A549 (cell line): ENCODE measurements at regions not wholly inside any gene's neighbourhood (a gene's known extent, or its start where the extent isn't known, plus 50 kb on each side); places are given as distances from the start of the nearest gene placed in this dataset.

Experiments used
- ATAC-seq, 2 experiments: fragments of 200-7000 bp in 1 of 2; fragments of >200 bp in 1 of 2; cut with Nextera tagmentation in 1 of 2; cut with Tn5 transposase in 1 of 2; 3 replicates each; pipeline versions ENCODE4 v1.8.0 to v1.9.1; 2018 to 2020; ENCODE audit warnings: mild to moderate bottlenecking in 1 of 2, moderate library complexity in 1 of 2
- CTCF ChIA-PET: fragments of 300-600 bp; sonication (Branson Sonifier 250); formaldehyde crosslinking; extraction: SDS; loops from one replicate; lab custom pipeline; 2021; ENCODE audit warnings: antibody characterized with exemption, inconsistent platforms; lab: Yijun Ruan, JAX
- POLR2A ChIA-PET: fragments of 350-600 bp; formaldehyde crosslinking; extraction: SDS; loops from one replicate; lab custom pipeline; 2021; ENCODE audit warnings: antibody characterized with exemption, inconsistent platforms; lab: Yijun Ruan, JAX
- DNase-seq, 2 experiments: peaks; one replicate each; pipeline versions ENCODE4 v3.0.0 to v3.0.0-alpha.2; 2011 to 2016; ENCODE audit warnings: low read depth in 1 of 2, low spot score in 1 of 2
- FAIRE-seq: peaks from 2 replicates; lab custom pipeline; 2011; peaks lifted over from hg19 to GRCh38; lab: Jason Lieb, UNC
- H3K27ac ChIP-seq, 2 experiments: fragments of >200 bp; sonication (Bioruptor Twin); formaldehyde crosslinking; 3 replicates each; pipeline ENCODE4 v1.5.1; 2016 to 2017
- H3K4me1 ChIP-seq: fragments of >200 bp; sonication (Bioruptor Twin); formaldehyde crosslinking; 3 replicates; pipeline ENCODE4 v1.6.1; 2016
- H3K4me2 ChIP-seq: fragments of >200 bp; sonication (Bioruptor Twin); formaldehyde crosslinking; 3 replicates; pipeline ENCODE4 v1.6.1; 2016
- H3K4me3 ChIP-seq: fragments of >200 bp; sonication (Bioruptor Twin); formaldehyde crosslinking; 3 replicates; pipeline ENCODE4 v1.5.1; 2016
- H3K9me3 ChIP-seq: fragments of >200 bp; sonication (Bioruptor Twin); formaldehyde crosslinking; 3 replicates; pipeline ENCODE4 v1.6.1; 2016
- CBX2 ChIP-seq: fragments of 200-600 bp; sonication (generic); IDR thresholded peaks from 2 replicates; pipeline ENCODE4 v1.6.1; 2016; ENCODE audit warnings: low read depth, mild to moderate bottlenecking, borderline replicate concordance
- CBX8 ChIP-seq: fragments of 200-600 bp; sonication (generic); IDR thresholded peaks from 2 replicates; pipeline ENCODE4 v1.6.1; 2016
- CEBPB ChIP-seq, 2 experiments: fragments of >200 bp in 1 of 2; sonication (Bioruptor Twin) in 1 of 2; formaldehyde crosslinking in 1 of 2; IDR thresholded peaks; 2 replicates each; pipeline ENCODE4 v1.6.1; 2012 to 2016
- CHD2 ChIP-seq: fragments of 150-350 bp; IDR thresholded peaks from 2 replicates; pipeline ENCODE4 v1.6.1; 2014; ENCODE audit warnings: low read length; ENCODE audit not compliant: partially characterized antibody
- CHD4 ChIP-seq: fragments of 200-600 bp; sonication (generic); IDR thresholded peaks from 2 replicates; pipeline ENCODE4 v1.6.1; 2016; ENCODE audit warnings: antibody characterized with exemption, mild to moderate bottlenecking, borderline replicate concordance
- E2F6 ChIP-seq: IDR thresholded peaks from 2 replicates; pipeline ENCODE4 v1.6.1; 2012; ENCODE audit warnings: low read depth, borderline replicate concordance
- EHF ChIP-seq: fragments of 250-450 bp; sonication (Bioruptor Pico); IDR thresholded peaks from 2 replicates; pipeline ENCODE4 v1.5.0; 2020; ENCODE audit warnings: mild to moderate bottlenecking
- FOXS1 ChIP-seq: fragments of 250-450 bp; sonication (Bioruptor Pico); IDR thresholded peaks from 2 replicates; pipeline ENCODE4 v1.5.0; 2020; ENCODE audit warnings: mild to moderate bottlenecking, moderate library complexity
- HES2 ChIP-seq: fragments of >200 bp; sonication (Bioruptor Twin); formaldehyde crosslinking; IDR thresholded peaks from 2 replicates; pipeline ENCODE4 v1.6.1; 2016
- HEYL ChIP-seq: fragments of 250-450 bp; sonication (Bioruptor Pico); IDR thresholded peaks from 2 replicates; pipeline ENCODE4 v1.8.0; 2021; ENCODE audit warnings: mild to moderate bottlenecking, moderate library complexity
- HOXB5 ChIP-seq: fragments of 250-450 bp; sonication (Bioruptor Pico); IDR thresholded peaks from 2 replicates; pipeline ENCODE4 v1.5.0; 2020; ENCODE audit warnings: mild to moderate bottlenecking, moderate library complexity
- KDM1A ChIP-seq: fragments of 200-600 bp; sonication (generic); IDR thresholded peaks from 2 replicates; pipeline ENCODE4 v1.6.1; 2016; ENCODE audit warnings: low read depth, mild to moderate bottlenecking
- MAX ChIP-seq: IDR thresholded peaks from 2 replicates; pipeline ENCODE4 v1.6.1; 2012
- NFE2L2 ChIP-seq: fragments of 150-350 bp; conservative IDR thresholded peaks from 2 replicates; pipeline ENCODE4 v1.6.1; 2014; ENCODE audit warnings: low read length
- PBX3 ChIP-seq: IDR thresholded peaks from 2 replicates; pipeline ENCODE4 v1.6.1; 2012
- POLR2A ChIP-seq: IDR thresholded peaks from 2 replicates; pipeline ENCODE4 v1.6.1; 2012; ENCODE audit warnings: mild to moderate bottlenecking, low read length
- POLR2AphosphoS2 ChIP-seq: conservative IDR thresholded peaks from 2 replicates; pipeline ENCODE4 v1.6.1; 2012; ENCODE audit warnings: low read length, improper control_type of control experiment, inconsistent platforms
- REST ChIP-seq: fragments of 200-600 bp; sonication (generic); IDR thresholded peaks from 2 replicates; pipeline ENCODE4 v1.6.1; 2016; ENCODE audit warnings: antibody characterized with exemption, mild to moderate bottlenecking, moderate library complexity
- RFX5 ChIP-seq: fragments of 450-650 bp; IDR thresholded peaks from 2 replicates; pipeline ENCODE4 v1.7.1; 2014; ENCODE audit warnings: antibody characterized with exemption, mild to moderate bottlenecking, moderate library complexity
- TP53 ChIP-seq: fragments of 250-450 bp; sonication (Bioruptor Pico); IDR thresholded peaks from 2 replicates; pipeline ENCODE4 v1.5.0; 2021; ENCODE audit warnings: mild to moderate bottlenecking, moderate library complexity
- USF2 ChIP-seq: fragments of 450-650 bp; IDR thresholded peaks from 2 replicates; pipeline ENCODE4 v1.6.1; 2014; ENCODE audit warnings: antibody characterized with exemption
- WGBS: methylation state at CpG from one replicate; pipeline ENCODE4 v1.1.6; 2017; ENCODE audit errors: missing lambda C conversion rate; 5-methylcytosine and 5-hydroxymethylcytosine counted together

GRCh38 chr5:44511596-44511995 is 122.4 kb upstream of the FGF10 start:
- Histone ChIP-seq H3K4me1 (no peaks in the 10 kb centered on the region), H3K9me3 (no peaks in the 10 kb centered on the region), H3K4me3 (no peak overlapping the region), H3K27ac (no peak overlapping the region), H3K4me2 (no peak overlapping the region)
- TF ChIP-seq KDM1A (no peak), E2F6 (no peak), HES2 (no peak), CHD2 (no peak), CBX2 (no peak), PBX3 (no peak), REST (no peak), CEBPB (IDR thresholded peaks at IDR 0.05) (no peak), POLR2AphosphoS2 (no peak), USF2 (no peak), TP53 (no peak), FOXS1 (no peak), HEYL (no peak), CHD4 (no peak)
- WGBS = 0% methylated on average over 5 of the region's 5 CpGs
- ChIA-PET CTCF (no interaction called here), POLR2A (no interaction called here)
- DNase-seq = no peak
- ATAC-seq = no peak
- no peak for FAIRE-seq

GRCh38 chr5:44506561-44506960 is 117.3 kb upstream of the FGF10 start:
- WGBS = under 1% methylated on average over 3 of the region's 3 CpGs
- H3K4me1 ChIP-seq = no peaks in the 10 kb centered on the region
- no peak for FAIRE-seq
- no peak overlapping the region for H3K27ac ChIP-seq
- H3K4me2 ChIP-seq = no peak overlapping the region
- no peak for TF ChIP-seq MAX
- TF ChIP-seq EHF (CRISPR knock-in tag) = no peak
- no peak for TF ChIP-seq HOXB5 (CRISPR knock-in tag)
- no peak for TF ChIP-seq RFX5
- no peak for TF ChIP-seq USF2
- TF ChIP-seq NFE2L2 = no peak
- TF ChIP-seq CBX8 = no peak
- TF ChIP-seq POLR2A = no peak
- no peak for ATAC-seq
- ChIA-PET POLR2A (no interaction called here), CTCF (no interaction called here)
- no peaks in the 10 kb centered on the region for H3K9me3 ChIP-seq
- DNase-seq = no peak
- H3K4me3 ChIP-seq = no peak overlapping the region
